ENCODE measurements at regions not wholly inside any gene's neighbourhood (a gene's known extent, or its start where the extent isn't known, plus 50 kb on each side); places are given as distances from the start of the nearest gene placed in this dataset.

- TF ChIP-seq CTCF (IDR thresholded peaks at IDR 0.05) (no peak), POLR2A (IDR thresholded peaks at IDR 0.05) (no peak)
Observed at GRCh38 chr2:217290467-217290866, 430.6 kb upstream of the TNP1 start.
